Mucosa of descending colon (tissue), 3 donors: ENCODE measurements at regions not wholly inside any gene's neighbourhood (a gene's known extent, or its start where the extent isn't known, plus 50 kb on each side); places are given as distances from the start of the nearest gene placed in this dataset.

ENCODE experiments used
- ATAC-seq: fragments of 200-7000 bp; cut with Tn5 transposase; one replicate; pipeline ENCODE4 v1.9.1; 2020; ENCODE audit warnings: mild to moderate bottlenecking, moderate library complexity
- DNase-seq, 3 donors: peaks; one replicate each; pipeline ENCODE4 v3.0.0-alpha.2; 2020
- H3K36me3 ChIP-seq: fragments of 200-600 bp; one replicate; pipeline ENCODE4 v1.8.0; 2021; ENCODE audit warnings: low read depth, mild to moderate bottlenecking
- H3K4me1 ChIP-seq: fragments of 200-600 bp; one replicate; pipeline ENCODE4 v1.8.0; 2021; ENCODE audit warnings: low read depth, mild to moderate bottlenecking
- H3K4me3 ChIP-seq: fragments of 200-600 bp; one replicate; pipeline ENCODE4 v1.8.0; 2021; ENCODE audit warnings: mild to moderate bottlenecking
- H3K9me3 ChIP-seq: fragments of 200-600 bp; one replicate; pipeline ENCODE4 v1.8.0; 2021; ENCODE audit warnings: mild to moderate bottlenecking
- intact Hi-C, 2 donors: fragments of 100-400 bp; cut with DNase I in 1 of 2; cut with micrococcal nuclease in 1 of 2; formaldehyde crosslinking; loops; one replicate each; pipeline versions ENCODE4 v1.11.0 to v1.11.1; 2022; cut with DNase I, micrococcal nuclease
- TF ChIP-seq, protein P1 (sequence below): fragments of 200-600 bp; IDR thresholded peaks from one replicate; pipeline ENCODE4 v1.8.0; 2022; ENCODE audit warnings: antibody characterized with exemption, mild to moderate bottlenecking
- donor health status: DM: no; HTN: no; CAD: no; lungs with moderate emphysema.
- donor health status: DM: no; HTN: no; CAD: no.
- donor health status: DM: no; HTN: yes; CAD: no.

DNA sequence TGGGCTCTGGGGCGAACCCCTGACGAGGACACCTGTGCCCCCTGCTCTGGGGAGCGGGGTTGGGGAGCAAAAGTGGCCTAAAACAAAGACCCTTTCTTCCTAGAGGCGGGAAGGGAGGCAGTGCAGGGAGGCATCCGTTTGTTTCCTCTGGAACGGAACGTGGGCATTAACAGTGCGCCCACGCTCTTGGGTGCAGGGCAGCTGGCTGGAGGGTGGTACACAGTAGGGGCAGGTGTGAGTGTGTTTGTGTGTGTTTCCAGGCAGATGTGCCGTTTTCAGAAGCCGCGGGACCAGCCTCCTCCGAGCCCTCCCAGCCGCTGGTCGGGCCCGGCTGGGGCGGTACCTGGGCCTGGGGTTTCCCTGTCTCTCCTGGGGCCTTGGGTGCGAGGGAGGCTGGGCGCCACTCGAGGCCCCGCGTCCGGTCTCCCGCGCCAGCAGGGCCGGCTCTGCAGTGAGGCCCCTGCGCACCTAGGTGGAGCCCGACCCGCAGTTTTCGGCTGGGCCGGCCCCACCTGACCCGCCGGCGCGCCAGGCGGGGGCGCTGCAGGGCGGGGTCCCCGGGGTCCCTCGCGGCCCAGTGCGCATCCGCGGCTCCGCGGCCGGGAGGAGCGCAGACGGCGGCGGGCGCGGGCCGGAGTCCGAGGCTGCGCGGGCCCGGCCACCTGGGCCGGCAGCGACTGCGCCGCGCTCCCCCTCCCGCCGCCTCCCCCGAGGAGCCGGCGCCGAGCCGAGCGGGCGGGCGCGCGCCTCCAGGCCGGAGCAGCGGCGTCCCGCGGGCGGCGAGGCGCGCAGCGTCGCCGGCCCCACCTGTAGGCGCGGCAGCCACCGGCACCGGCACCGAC, 1252.7 kb downstream of the BRD1 start:
- Histone ChIP-seq H3K4me1 (no peaks in the 10 kb centered on the region), H3K9me3 (no peaks in the 10 kb centered on the region), H3K36me3 (no peaks in the 10 kb centered on the region), H3K4me3 (no peak overlapping the region)
- DNase-seq, result peak; percentile 14 to 46 (median 35)
- peak; percentile 63 for ATAC-seq
- intact Hi-C loops, result loop anchor here in 1 of 2 donors (10.0 kb wide), 1 partner anchor 740 kb away; no protein-coding TSS in a partner anchor
- TF ChIP-seq, protein P1, sequence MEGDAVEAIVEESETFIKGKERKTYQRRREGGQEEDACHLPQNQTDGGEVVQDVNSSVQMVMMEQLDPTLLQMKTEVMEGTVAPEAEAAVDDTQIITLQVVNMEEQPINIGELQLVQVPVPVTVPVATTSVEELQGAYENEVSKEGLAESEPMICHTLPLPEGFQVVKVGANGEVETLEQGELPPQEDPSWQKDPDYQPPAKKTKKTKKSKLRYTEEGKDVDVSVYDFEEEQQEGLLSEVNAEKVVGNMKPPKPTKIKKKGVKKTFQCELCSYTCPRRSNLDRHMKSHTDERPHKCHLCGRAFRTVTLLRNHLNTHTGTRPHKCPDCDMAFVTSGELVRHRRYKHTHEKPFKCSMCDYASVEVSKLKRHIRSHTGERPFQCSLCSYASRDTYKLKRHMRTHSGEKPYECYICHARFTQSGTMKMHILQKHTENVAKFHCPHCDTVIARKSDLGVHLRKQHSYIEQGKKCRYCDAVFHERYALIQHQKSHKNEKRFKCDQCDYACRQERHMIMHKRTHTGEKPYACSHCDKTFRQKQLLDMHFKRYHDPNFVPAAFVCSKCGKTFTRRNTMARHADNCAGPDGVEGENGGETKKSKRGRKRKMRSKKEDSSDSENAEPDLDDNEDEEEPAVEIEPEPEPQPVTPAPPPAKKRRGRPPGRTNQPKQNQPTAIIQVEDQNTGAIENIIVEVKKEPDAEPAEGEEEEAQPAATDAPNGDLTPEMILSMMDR, result no peak

DNA sequence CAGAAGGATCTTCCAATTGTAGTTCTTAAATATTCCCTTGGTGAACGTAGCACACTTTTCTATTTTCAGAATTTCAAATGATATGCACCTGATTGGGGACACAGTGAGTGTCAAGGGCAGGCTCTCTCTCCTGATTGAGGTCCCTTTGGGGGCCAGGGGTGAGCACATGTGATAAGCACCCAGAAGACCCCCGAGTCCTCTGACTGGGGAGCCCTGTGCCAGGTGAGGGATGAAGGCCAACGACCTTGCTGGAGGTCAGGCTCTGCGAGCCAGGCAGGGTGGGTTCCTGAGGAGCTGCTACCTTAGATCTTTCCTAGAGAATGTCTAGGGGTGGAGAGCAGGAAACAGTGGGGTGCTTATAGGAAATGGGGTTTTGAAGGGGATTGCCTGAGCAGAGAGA, 1253.9 kb downstream of the BRD1 start:
- TF ChIP-seq, protein P1, result no peak
- DNase-seq, result no peak
- Histone ChIP-seq H3K4me1 (no peaks in the 10 kb centered on the region), H3K4me3 (no peak overlapping the region), H3K36me3 (no peaks in the 10 kb centered on the region), H3K9me3 (no peaks in the 10 kb centered on the region)
- no peak for ATAC-seq
- intact Hi-C loops, result loop anchor here in 1 of 2 donors (10.0 kb wide), 1 partner anchor 741 kb away; no protein-coding TSS in a partner anchor

DNA sequence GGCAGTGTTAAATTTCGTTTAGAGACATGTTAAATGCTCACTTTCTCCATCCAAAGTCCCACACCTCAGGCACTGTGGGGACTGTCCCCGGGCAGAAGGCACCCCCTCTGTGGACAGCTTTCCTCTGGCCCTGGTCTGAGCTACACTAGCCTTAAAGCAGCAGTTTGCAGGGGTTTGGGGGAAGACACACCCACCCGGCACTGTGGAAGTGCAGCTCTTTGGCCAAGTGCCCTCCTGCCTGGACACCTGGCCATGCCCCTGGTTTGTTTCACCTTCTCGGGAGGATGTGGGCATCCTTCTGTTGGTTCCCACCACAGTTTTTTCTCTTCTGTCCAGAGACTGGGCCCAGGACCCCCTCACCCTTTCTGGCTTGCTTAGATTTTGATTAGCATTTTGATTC, 1254.7 kb downstream of the BRD1 start:
- Histone ChIP-seq H3K36me3 (no peaks in the 10 kb centered on the region), H3K9me3 (no peaks in the 10 kb centered on the region), H3K4me3 (no peak overlapping the region), H3K4me1 (no peaks in the 10 kb centered on the region)
- intact Hi-C loops, result loop anchor here in 1 of 2 donors (10.0 kb wide), 1 partner anchor 742 kb away; no protein-coding TSS in a partner anchor
- no peak for ATAC-seq
- TF ChIP-seq, protein P1, result no peak
- DNase-seq, result no peak

DNA sequence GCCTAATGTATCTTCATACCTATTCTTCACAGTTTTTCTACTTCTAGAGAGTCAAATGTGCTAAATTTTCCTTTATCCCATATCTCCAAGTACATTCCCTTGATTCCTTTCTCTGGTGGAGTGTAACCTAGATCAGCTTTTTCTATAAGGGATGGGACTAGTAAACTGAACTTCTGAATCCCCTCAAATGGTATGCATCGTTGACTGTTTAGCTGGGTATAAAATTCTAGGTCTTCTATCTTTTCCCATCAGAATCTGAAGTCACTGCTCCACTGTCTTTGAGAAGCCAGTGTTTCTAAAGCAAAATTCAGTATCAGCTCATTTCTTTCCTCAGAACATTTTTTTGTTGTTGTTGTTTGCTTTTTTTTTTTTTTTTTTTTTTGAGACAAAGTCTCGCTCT, 1256.8 kb downstream of the BRD1 start:
- intact Hi-C loops, result loop anchor here in 1 of 2 donors (10.0 kb wide), 1 partner anchor 744 kb away; no protein-coding TSS in a partner anchor
- TF ChIP-seq, protein P1, result no peak
- no peaks in the 10 kb centered on the region for H3K36me3 ChIP-seq

DNA sequence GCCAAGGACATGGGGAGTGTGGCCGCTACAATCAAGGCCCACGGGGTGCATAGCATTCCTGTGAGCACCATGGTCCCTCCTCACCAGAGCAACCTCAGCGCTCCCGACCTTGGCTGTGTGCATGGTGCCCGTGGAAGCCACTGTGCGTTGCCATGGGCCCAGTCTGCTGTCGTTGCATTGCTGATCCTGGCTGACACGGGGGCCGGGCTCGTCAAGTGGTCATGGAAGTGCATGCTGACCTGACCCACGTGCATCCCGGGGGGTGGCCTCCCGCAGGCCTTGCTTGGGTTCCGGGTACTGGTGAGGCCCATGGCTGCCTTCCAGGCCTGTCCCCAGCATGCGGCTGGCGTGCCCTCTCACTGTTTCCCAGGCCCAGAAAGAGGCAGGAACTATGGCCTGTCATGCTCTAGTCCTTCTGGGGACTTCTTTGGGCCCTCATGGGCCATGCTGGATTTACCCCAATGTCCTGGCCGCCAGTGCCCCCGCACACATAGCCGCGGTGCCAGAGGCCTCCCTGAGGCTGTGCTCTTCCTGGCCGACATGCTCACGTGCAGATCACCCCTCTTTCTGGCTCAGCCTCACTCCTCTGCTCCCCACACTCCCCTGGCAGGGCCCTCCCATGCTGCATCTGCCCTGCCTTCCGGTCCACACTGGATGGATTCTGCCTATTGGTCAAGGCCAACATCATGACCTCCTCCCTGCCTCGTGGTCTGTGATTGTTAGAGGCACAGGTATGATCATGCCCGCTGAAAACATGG, 1258.0 kb downstream of the BRD1 start:
- no peak for ATAC-seq
- TF ChIP-seq, protein P1, result no peak
- DNase-seq, result peak in 1 of 3 donors; percentile 42
- no peaks in the 10 kb centered on the region for H3K4me1 ChIP-seq
- H3K9me3 ChIP-seq, result no peaks in the 10 kb centered on the region
- no peaks in the 10 kb centered on the region for H3K36me3 ChIP-seq
- intact Hi-C loops, result loop anchor here in 1 of 2 donors (10.0 kb wide), 1 partner anchor 745 kb away; no protein-coding TSS in a partner anchor
- no peak overlapping the region for H3K4me3 ChIP-seq

More for the DNA sequence above, 1256.8 kb downstream of the BRD1 start:
- H3K4me1 ChIP-seq, result no peaks in the 10 kb centered on the region
- no peak overlapping the region for H3K4me3 ChIP-seq
- no peaks in the 10 kb centered on the region for H3K9me3 ChIP-seq
- no peak for ATAC-seq
- DNase-seq, result no peak
